ENCODE measurements at regions not wholly inside any gene's neighbourhood (a gene's known extent, or its start where the extent isn't known, plus 50 kb on each side); places are given as distances from the start of the nearest gene placed in this dataset.

GRCh38 chr16:50972876-50973275 is 178.2 kb downstream of the SALL1 start:
- Histone ChIP-seq H3K9me3 (ENCODE audit: control insufficient read depth, insufficient read depth, low read length) (no peaks in the 10 kb centered on the region), H3K27ac (ENCODE audit: low read depth, low read length) (no peak overlapping the region), H3K36me3 (ENCODE audit: control insufficient read depth, insufficient read depth, low read length) (no peaks in the 10 kb centered on the region), H3K4me3 (ENCODE audit: low read depth, low read length) (no peak overlapping the region), H3K27me3 (ENCODE audit: control insufficient read depth, insufficient read depth, low read length) (no peaks in the 10 kb centered on the region), H3K4me1 (ENCODE audit: control insufficient read depth, insufficient read depth, low read length) (peaks cover 2% of the 10 kb centered on the region)
- DNase-seq (ENCODE audit: low read depth in 4 of 6, low spot score in 6 of 6), result peak in 1 of 6 donors; percentile 10
- WGBS (ENCODE audit: insufficient coverage), result 80% methylated on average over 1 of the region's 2 CpGs

- H3K27ac ChIP-seq (ENCODE audit: low read depth, low read length), result no peak overlapping the region
- WGBS (ENCODE audit: insufficient coverage), result 100% methylated on average over 1 of the region's 3 CpGs
- no peak overlapping the region for H3K4me3 ChIP-seq (ENCODE audit: low read depth, low read length)
- H3K9me3 ChIP-seq (ENCODE audit: control insufficient read depth, insufficient read depth, low read length), result no peaks in the 10 kb centered on the region
- DNase-seq (ENCODE audit: low read depth in 4 of 6, low spot score in 6 of 6), result no peak
- no peaks in the 10 kb centered on the region for H3K27me3 ChIP-seq (ENCODE audit: control insufficient read depth, insufficient read depth, low read length)
- peaks cover 2% of the 10 kb centered on the region for H3K4me1 ChIP-seq (ENCODE audit: control insufficient read depth, insufficient read depth, low read length)
- H3K36me3 ChIP-seq (ENCODE audit: control insufficient read depth, insufficient read depth, low read length), result no peaks in the 10 kb centered on the region
Observed at GRCh38 chr16:50970281-50970680, 180.8 kb downstream of the SALL1 start.

GRCh38 chr16:50967827-50968612 is 183.1 kb downstream of the SALL1 start:
- H3K4me1 ChIP-seq (ENCODE audit: control insufficient read depth, insufficient read depth, low read length), result peaks cover 2% of the 10 kb centered on the region
- no peaks in the 10 kb centered on the region for H3K36me3 ChIP-seq (ENCODE audit: control insufficient read depth, insufficient read depth, low read length)
- no peaks in the 10 kb centered on the region for H3K27me3 ChIP-seq (ENCODE audit: control insufficient read depth, insufficient read depth, low read length)
- 100% methylated on average over 1 of the region's 3 CpGs for WGBS (ENCODE audit: insufficient coverage)
- no peaks in the 10 kb centered on the region for H3K9me3 ChIP-seq (ENCODE audit: control insufficient read depth, insufficient read depth, low read length)
- no peak for DNase-seq (ENCODE audit: low read depth in 4 of 6, low spot score in 6 of 6)
- no peak overlapping the region for H3K4me3 ChIP-seq (ENCODE audit: low read depth, low read length)
- no peak overlapping the region for H3K27ac ChIP-seq (ENCODE audit: low read depth, low read length)

- no peak overlapping the region for H3K4me3 ChIP-seq (ENCODE audit: low read depth, low read length)
- H3K27me3 ChIP-seq (ENCODE audit: control insufficient read depth, insufficient read depth, low read length), result no peaks in the 10 kb centered on the region
- WGBS (ENCODE audit: insufficient coverage), result 100% methylated on average over 1 of the region's 1 CpG
- H3K4me1 ChIP-seq (ENCODE audit: control insufficient read depth, insufficient read depth, low read length), result peaks cover 7% of the 10 kb centered on the region
- no peaks in the 10 kb centered on the region for H3K36me3 ChIP-seq (ENCODE audit: control insufficient read depth, insufficient read depth, low read length)
- no peaks in the 10 kb centered on the region for H3K9me3 ChIP-seq (ENCODE audit: control insufficient read depth, insufficient read depth, low read length)
- DNase-seq (ENCODE audit: low read depth in 4 of 6, low spot score in 6 of 6), result no peak
- no peak overlapping the region for H3K27ac ChIP-seq (ENCODE audit: low read depth, low read length)
Observed at GRCh38 chr16:50964491-50964890, 186.6 kb downstream of the SALL1 start.

GRCh38 chr16:50961952-50962351 is 189.1 kb downstream of the SALL1 start:
- no peaks in the 10 kb centered on the region for H3K27me3 ChIP-seq (ENCODE audit: control insufficient read depth, insufficient read depth, low read length)
- no peaks in the 10 kb centered on the region for H3K9me3 ChIP-seq (ENCODE audit: control insufficient read depth, insufficient read depth, low read length)
- 17% methylated on average over 1 of the region's 7 CpGs for WGBS (ENCODE audit: insufficient coverage)
- H3K4me3 ChIP-seq (ENCODE audit: low read depth, low read length), result no peak overlapping the region
- peak in 5 of 6 donors; percentile 21 to 79 (median 52) for DNase-seq (ENCODE audit: low read depth in 4 of 6, low spot score in 6 of 6)
- H3K27ac ChIP-seq (ENCODE audit: low read depth, low read length), result no peak overlapping the region
- H3K4me1 ChIP-seq (ENCODE audit: control insufficient read depth, insufficient read depth, low read length), result peaks cover 7% of the 10 kb centered on the region
- H3K36me3 ChIP-seq (ENCODE audit: control insufficient read depth, insufficient read depth, low read length), result no peaks in the 10 kb centered on the region

- no peaks in the 10 kb centered on the region for H3K36me3 ChIP-seq (ENCODE audit: control insufficient read depth, insufficient read depth, low read length)
- no peaks in the 10 kb centered on the region for H3K9me3 ChIP-seq (ENCODE audit: control insufficient read depth, insufficient read depth, low read length)
- peaks cover 7% of the 10 kb centered on the region for H3K4me1 ChIP-seq (ENCODE audit: control insufficient read depth, insufficient read depth, low read length)
- H3K27ac ChIP-seq (ENCODE audit: low read depth, low read length), result no peak overlapping the region
- H3K27me3 ChIP-seq (ENCODE audit: control insufficient read depth, insufficient read depth, low read length), result no peaks in the 10 kb centered on the region
- 100% methylated on average over 1 of the region's 2 CpGs for whole genome bisulfite sequencing (ENCODE audit: insufficient coverage)
- DNase-seq (ENCODE audit: low read depth in 4 of 6, low spot score in 6 of 6), result no peak
- no peak overlapping the region for H3K4me3 ChIP-seq (ENCODE audit: low read depth, low read length)
Observed at GRCh38 chr16:50960517-50961202, 190.4 kb downstream of the SALL1 start.

- H3K27me3 ChIP-seq (ENCODE audit: control insufficient read depth, insufficient read depth, low read length), result no peaks in the 10 kb centered on the region
- H3K4me3 ChIP-seq (ENCODE audit: low read depth, low read length), result no peak overlapping the region
- 92% methylated on average over 2 of the region's 4 CpGs for WGBS (ENCODE audit: insufficient coverage)
- no peak overlapping the region for H3K27ac ChIP-seq (ENCODE audit: low read depth, low read length)
- H3K9me3 ChIP-seq (ENCODE audit: control insufficient read depth, insufficient read depth, low read length), result no peaks in the 10 kb centered on the region
- no peaks in the 10 kb centered on the region for H3K36me3 ChIP-seq (ENCODE audit: control insufficient read depth, insufficient read depth, low read length)
- H3K4me1 ChIP-seq (ENCODE audit: control insufficient read depth, insufficient read depth, low read length), result peaks cover 3% of the 10 kb centered on the region
- no peak for DNase-seq (ENCODE audit: low read depth in 4 of 6, low spot score in 6 of 6)
Observed at GRCh38 chr16:50957056-50957455, 194.0 kb downstream of the SALL1 start.

GRCh38 chr16:50956637-50957036 is 194.4 kb downstream of the SALL1 start:
- Histone ChIP-seq H3K27ac (ENCODE audit: low read depth, low read length) (no peak overlapping the region), H3K4me1 (ENCODE audit: control insufficient read depth, insufficient read depth, low read length) (peaks cover 2% of the 10 kb centered on the region), H3K9me3 (ENCODE audit: control insufficient read depth, insufficient read depth, low read length) (no peaks in the 10 kb centered on the region), H3K36me3 (ENCODE audit: control insufficient read depth, insufficient read depth, low read length) (no peaks in the 10 kb centered on the region), H3K27me3 (ENCODE audit: control insufficient read depth, insufficient read depth, low read length) (no peaks in the 10 kb centered on the region), H3K4me3 (ENCODE audit: low read depth, low read length) (no peak overlapping the region)
- 50% methylated on average over 1 of the region's 1 CpG for WGBS (ENCODE audit: insufficient coverage)
- no peak for DNase-seq (ENCODE audit: low read depth in 4 of 6, low spot score in 6 of 6)

GRCh38 chr16:50955311-50955710 is 195.8 kb downstream of the SALL1 start:
- 67% methylated on average over 1 of the region's 2 CpGs for WGBS (ENCODE audit: insufficient coverage)
- no peaks in the 10 kb centered on the region for H3K4me1 ChIP-seq (ENCODE audit: control insufficient read depth, insufficient read depth, low read length)
- H3K27me3 ChIP-seq (ENCODE audit: control insufficient read depth, insufficient read depth, low read length), result no peaks in the 10 kb centered on the region
- H3K9me3 ChIP-seq (ENCODE audit: control insufficient read depth, insufficient read depth, low read length), result no peaks in the 10 kb centered on the region
- no peak overlapping the region for H3K4me3 ChIP-seq (ENCODE audit: low read depth, low read length)
- no peak for DNase-seq (ENCODE audit: low read depth in 4 of 6, low spot score in 6 of 6)
- no peaks in the 10 kb centered on the region for H3K36me3 ChIP-seq (ENCODE audit: control insufficient read depth, insufficient read depth, low read length)
- H3K27ac ChIP-seq (ENCODE audit: low read depth, low read length), result no peak overlapping the region

GRCh38 chr16:50954469-50954868 is 196.6 kb downstream of the SALL1 start:
- H3K27ac ChIP-seq (ENCODE audit: low read depth, low read length), result no peak overlapping the region
- no peaks in the 10 kb centered on the region for H3K4me1 ChIP-seq (ENCODE audit: control insufficient read depth, insufficient read depth, low read length)
- no peaks in the 10 kb centered on the region for H3K36me3 ChIP-seq (ENCODE audit: control insufficient read depth, insufficient read depth, low read length)
- H3K9me3 ChIP-seq (ENCODE audit: control insufficient read depth, insufficient read depth, low read length), result no peaks in the 10 kb centered on the region
- H3K4me3 ChIP-seq (ENCODE audit: low read depth, low read length), result no peak overlapping the region
- no peak for DNase-seq (ENCODE audit: low read depth in 4 of 6, low spot score in 6 of 6)
- no peaks in the 10 kb centered on the region for H3K27me3 ChIP-seq (ENCODE audit: control insufficient read depth, insufficient read depth, low read length)
- WGBS (ENCODE audit: insufficient coverage), result 79% methylated on average over 9 of the region's 9 CpGs
